GM21825 (cell line): ENCODE measurements at regions not wholly inside any gene's neighbourhood (a gene's known extent, or its start where the extent isn't known, plus 50 kb on each side); places are given as distances from the start of the nearest gene placed in this dataset.

Experiments
- ATAC-seq: cut with Tn5 transposase; IDR thresholded peaks from one replicate; pipeline ENCODE4 v1.9.1; 2021; ENCODE audit warnings: mild to moderate bottlenecking, moderate library complexity; ENCODE audit not compliant: unreplicated experiment

GRCh38 chr18:41842886-41843285, 112.1 kb upstream of the PIK3C3 start:
- no peak for ATAC-seq

GRCh38 chr18:41829647-41830516, 125.2 kb upstream of the PIK3C3 start:
- no peak for ATAC-seq

DNA sequence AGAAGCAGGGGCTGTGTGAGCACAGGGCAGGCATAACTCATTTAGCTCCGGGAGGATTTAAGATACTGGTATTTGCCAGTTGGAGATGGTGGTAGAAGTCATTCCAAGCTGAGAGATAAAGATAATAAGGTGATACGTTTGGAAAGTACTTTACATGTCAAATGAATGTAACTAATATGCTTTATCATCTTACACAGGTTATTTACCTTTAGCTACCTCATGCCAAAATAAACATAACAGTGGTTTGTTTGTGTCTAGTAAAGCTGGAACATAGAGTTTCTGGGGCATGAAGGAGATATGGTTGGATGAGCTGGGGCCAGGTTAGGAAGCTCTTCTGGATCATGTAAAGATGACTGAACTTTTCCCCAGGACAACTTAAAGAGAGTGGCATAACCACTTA, 126.9 kb upstream of the PIK3C3 start:
- ATAC-seq, result no peak

DNA sequence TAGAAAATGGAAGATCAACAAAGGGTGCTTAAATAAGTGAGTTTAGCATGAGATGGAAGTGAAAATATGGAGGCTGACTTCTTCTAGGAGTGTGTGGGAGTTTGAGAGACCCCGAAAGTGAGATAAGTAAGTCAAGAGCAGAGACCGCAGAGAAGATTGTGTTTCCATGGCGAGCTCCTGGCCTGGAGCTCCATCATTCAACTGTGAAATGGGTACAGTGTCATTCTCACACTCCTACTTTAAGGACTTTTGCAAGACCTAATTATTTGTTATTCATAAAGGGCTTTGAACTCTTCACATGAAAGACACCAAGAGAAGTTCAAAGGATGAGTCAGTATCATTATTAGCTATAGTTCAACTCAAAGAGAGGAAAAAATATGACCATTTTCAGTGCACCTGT, 134.2 kb upstream of the PIK3C3 start:
- ATAC-seq, result no peak

DNA sequence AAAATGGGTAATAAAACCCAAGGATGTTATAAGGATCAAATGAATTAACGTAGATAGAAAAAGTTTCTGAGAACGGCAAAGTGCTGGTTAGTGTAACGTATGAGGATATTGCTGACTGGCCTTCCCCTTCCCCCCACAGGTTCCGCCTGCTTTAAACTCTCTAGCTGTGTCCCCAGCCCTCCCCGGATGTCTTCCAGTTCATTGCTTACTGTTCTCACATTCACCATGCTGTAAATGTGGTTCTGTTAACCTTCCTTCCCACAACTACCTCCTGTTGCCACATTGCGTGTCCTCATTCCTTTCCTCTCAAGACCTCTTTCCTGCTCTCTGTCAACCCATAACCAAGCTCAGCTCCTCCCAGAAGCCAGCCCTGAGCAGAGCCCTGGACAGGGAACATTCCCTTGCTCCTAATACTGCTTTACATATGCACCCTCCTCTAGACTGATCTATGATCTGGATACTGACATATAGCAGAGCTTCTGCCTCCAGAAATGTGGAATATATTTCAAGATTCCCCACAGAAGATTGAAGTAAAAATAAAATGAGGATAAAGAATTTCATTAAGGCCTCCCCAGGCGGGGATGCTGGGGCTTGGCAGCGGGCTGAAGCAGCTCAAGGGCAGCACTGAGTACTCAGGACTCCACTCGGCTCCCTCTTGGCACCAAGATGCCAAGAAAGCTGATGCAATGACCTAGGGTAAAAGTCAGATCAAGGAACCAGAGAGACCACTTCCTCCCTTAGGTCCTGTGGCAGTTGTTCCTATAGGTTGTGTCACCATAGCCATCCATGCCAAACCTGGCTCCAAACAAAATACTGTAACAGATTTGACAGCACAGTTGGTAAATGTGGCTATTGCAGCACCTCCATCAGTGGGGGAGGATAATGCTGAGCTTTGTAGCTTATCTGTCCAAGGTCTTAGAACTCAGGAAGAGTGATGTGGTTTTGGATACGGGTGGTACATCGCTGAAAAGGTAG, 136.4 kb upstream of the PIK3C3 start:
- ATAC-seq, result no peak

DNA sequence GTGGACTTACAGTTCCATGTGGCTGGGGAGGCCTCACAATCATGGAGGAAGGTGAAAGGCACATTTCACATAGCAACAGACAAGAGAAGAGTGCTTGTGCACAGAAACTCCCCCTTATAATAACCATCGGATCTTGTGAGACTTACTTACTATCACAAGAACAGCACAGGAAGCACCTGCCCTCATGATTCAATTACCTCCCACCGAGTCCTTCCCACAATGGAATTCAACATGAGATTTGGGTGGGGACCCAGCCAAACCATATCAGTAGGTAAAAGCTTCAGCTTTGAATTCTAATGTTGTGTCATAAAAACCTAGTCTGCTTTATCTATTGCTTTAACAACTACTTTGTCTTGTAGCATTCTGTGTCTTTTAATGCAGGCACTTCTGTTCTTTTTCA, 140.4 kb upstream of the PIK3C3 start:
- ATAC-seq, result no peak

DNA sequence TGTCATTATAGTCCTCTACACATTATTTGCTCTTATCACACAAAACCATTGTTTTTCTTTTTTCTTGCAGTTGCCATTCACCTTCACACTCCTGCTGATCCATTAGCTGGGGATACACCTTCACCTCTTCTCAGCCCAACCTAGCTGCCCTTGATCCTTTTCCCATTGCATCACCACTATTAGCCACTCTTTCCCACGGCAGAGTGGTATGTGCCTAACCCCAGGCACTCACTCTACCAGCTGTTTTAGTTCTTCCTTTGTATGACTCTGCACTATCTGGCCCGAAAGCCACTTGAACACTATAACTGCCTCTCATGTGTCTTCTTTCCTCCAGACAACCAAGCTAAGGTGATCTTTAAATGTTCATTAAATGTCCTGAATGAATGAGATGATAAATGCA, 145.4 kb upstream of the PIK3C3 start:
- ATAC-seq, result no peak

DNA sequence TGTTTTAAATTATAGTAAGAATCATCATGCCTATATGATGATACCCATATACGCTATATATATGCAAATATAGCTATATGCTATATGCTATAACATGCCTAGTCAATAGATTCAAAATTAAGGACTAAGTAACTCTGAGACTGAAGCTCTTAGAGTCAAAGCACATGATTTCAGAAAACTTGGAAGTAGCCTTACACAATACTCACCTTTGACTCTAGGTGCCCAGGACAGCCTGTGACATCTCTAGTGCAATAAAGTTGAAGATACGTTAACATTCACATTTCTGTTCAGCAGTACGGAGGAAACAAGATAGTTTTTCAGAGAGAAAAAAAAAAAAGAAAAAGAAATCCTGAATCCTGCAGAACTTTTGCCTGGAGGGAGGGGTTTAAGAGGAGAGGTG, 149.7 kb upstream of the PIK3C3 start:
- ATAC-seq, result no peak

GRCh38 chr18:41798879-41799278, 156.2 kb upstream of the PIK3C3 start:
- no peak for ATAC-seq

DNA sequence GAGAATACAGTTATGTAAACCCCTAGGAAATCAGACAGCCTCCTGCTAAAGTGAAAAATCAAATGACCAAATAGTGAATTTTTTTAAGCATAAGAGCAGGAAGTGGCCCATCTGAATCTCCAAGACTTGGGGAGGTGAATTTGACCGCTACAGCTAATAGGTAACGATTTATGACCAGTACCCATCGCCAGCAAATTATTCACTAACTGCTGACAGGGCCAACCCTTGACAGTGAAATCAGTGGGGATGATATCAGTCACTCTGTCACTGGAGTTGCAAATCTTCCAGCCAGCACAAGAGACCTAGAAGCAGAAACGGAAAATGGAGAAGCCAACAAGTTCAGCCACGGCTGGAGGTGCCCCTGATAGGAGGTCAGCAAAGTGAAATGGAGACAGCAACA, 164.3 kb upstream of the PIK3C3 start:
- ATAC-seq, result no peak

DNA sequence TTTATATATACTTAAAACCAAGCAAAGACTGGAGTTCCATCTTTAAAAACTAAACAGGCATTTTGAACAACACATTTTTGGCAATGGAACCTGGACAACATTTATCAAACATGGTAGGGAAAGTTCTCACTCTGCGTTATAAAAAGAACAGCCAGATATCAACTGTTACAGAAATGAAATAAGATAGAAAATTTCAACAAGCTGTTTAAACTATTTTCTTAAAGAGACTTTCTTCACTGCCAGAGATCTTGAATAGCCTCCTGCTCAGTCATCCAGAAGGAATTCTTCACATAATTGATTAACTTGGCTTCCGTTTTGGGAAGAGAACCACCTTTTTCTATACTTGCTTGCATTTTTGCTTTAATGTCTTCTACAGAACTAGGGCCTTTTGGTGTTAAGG, 166.0 kb upstream of the PIK3C3 start:
- no peak for ATAC-seq

DNA sequence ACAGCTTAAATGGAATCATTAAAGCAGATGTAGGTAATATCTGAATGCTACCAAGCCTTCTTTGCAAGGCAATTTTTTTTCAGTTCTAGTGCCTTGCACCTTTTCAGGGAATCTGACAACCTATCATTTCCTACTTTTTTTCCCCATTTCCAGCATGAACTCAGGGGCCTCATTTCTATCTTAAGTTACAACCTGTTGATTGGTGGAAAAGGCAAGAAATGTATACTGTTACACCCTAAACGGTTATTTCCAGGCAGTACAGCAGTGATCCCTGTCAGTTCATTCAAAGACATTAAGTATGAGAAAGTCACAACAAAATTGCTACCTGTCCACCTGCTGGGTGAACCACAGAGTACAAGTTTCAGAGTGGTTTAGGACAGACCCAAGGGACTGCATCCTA, 171.2 kb upstream of the PIK3C3 start:
- no peak for ATAC-seq

DNA sequence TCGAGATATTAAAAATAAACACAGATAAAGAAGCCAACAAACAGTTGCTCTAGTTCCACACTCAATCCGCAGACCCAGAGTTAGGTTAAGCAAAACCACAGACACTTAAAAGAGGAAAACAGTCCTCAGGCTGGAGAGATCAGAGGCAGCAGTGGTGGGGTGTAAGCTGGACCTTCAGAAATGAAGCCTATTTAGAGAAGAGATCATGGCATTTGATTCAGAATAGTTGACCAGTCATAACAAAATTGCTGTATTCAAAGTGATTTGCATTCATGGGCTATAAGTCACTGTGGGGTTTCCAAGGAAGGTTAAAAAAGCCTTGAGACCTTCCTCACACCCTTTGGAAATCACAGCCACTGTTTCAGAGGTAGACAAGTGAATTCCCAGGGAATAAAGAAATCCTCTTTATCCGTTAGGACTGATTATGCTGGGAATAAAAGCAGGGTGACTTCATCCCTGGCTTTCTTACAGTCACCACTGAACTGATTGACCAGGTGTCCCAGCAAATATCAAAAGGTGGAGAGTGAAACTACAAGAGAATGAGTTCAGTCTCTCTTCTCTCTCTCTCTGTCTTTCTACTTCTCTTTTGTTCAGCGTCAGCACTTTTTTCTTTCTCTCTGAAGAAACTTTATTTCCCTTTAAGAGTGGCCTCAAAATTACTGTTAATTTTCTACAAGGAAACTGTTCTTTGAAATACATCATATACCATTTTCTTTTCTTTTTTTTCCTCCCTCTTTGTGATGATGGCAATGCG, 171.8 kb upstream of the PIK3C3 start:
- ATAC-seq, result no peak

DNA sequence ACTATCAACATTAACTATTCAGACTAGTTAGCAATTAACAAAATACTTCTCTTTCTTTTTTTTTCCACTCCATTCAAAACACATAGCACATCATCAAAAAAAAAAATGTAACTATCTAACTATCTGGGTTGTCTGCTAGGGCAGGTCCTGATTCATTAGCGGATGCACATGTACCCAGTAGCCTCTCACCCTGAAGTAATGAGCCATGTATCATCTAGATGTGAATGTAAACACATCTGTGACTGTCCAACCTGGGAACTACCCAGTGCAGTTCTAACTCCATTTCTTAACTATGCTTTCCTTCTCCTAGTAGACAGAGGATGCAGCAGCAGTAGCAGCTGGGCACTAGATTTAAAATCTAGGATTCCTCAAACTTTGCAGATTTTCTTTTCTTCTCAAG, 183.1 kb upstream of the PIK3C3 start:
- no peak for ATAC-seq

GRCh38 chr18:41769265-41769664, 185.8 kb upstream of the PIK3C3 start:
- ATAC-seq, result no peak

DNA sequence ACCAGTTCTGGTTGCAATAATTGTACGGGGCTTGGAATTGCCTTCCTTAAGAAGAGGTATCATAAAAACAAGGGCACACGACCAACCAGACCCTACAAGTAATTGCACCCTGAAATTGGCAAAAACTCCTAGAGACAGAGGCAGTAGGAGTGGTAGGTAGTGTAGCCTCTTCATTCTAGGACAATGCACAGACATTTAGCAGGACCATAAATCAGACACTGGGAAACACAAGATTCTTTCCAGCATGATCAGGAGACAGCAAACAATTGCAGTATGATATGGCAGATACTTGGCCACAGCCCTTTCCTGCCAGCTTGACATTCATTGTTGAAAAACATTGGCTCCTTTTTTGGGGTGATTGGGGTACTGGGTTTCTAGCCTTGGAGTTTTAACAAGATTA, 186.6 kb upstream of the PIK3C3 start:
- no peak for ATAC-seq

GRCh38 chr18:41767960-41768359, 187.1 kb upstream of the PIK3C3 start:
- ATAC-seq, result no peak

DNA sequence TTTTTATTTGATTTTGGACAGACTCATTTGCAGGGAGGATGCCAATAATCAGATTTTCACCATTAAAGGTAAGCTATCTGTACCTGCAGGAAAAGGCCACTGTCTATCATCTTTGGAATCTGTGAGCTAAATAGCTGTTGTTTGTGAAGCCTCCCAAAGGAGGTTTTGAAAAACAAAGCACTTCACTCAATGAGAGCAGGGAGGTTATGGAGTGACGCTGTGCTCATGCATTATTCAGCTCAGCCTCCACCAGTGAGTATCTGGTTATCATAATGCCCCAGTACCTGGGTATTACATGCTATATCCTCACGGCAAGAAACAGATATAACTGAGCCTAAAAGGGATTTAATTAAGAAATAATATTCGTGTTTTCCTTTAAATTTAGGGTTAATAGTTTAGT, 189.6 kb upstream of the PIK3C3 start:
- ATAC-seq, result no peak

DNA sequence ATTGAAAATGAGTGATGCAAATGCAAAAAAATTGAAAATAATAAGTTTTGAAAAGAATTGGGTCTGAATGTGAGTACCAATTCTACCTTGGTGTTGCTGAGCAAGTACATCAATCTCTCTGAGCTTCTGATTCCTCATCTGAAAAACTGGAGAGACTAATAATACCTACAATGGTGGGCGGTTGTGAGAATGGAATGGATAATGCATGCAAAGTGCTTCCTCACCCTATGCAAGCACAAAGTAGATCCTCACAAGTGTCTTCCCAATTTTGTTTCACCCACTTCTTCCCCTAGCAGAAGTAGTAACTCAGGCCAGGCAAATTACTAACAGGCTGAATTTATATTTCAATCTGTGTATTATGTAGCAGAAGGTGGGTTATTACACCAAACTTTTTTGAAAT, 191.7 kb upstream of the PIK3C3 start:
- no peak for ATAC-seq

- ATAC-seq, result no peak
Measured at GRCh38 chr18:41761333-41762018, 193.6 kb upstream of the PIK3C3 start.

DNA sequence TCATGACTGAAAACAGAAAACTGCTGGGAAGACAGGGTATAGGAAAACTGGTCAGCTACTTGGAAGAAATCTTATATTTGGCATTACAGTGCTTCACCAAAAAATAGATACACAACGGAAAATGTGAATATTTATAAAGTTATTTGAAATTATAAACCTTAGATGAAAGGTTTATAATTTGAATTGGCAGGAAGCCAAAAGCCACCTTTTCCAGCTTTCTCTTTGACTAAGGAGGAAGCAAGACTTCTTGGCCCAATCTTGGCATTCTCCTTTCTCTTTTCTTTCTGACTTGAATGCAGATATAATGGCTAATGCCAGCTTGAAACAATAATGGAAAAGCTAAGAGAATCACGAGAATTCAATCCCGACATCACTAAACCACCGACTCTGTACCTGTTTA, 196.5 kb upstream of the PIK3C3 start:
- ATAC-seq, result no peak
